ENCODE measurements at regions not wholly inside any gene's neighbourhood (a gene's known extent, or its start where the extent isn't known, plus 50 kb on each side); places are given as distances from the start of the nearest gene placed in this dataset.

GRCh38 chr17:65355246-65355645 is 206.2 kb downstream of the AXIN2 start:
- no peaks in the 10 kb centered on the region for H3K9me3 ChIP-seq
- peaks cover 15% of the 10 kb centered on the region for H3K27me3 ChIP-seq
- TF ChIP-seq, protein P1, sequence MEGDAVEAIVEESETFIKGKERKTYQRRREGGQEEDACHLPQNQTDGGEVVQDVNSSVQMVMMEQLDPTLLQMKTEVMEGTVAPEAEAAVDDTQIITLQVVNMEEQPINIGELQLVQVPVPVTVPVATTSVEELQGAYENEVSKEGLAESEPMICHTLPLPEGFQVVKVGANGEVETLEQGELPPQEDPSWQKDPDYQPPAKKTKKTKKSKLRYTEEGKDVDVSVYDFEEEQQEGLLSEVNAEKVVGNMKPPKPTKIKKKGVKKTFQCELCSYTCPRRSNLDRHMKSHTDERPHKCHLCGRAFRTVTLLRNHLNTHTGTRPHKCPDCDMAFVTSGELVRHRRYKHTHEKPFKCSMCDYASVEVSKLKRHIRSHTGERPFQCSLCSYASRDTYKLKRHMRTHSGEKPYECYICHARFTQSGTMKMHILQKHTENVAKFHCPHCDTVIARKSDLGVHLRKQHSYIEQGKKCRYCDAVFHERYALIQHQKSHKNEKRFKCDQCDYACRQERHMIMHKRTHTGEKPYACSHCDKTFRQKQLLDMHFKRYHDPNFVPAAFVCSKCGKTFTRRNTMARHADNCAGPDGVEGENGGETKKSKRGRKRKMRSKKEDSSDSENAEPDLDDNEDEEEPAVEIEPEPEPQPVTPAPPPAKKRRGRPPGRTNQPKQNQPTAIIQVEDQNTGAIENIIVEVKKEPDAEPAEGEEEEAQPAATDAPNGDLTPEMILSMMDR (IDR thresholded peaks at IDR 0.05; ENCODE audit: low read depth, low read length): no peak
- H3K36me3 ChIP-seq: no peaks in the 10 kb centered on the region
- H3K4me3 ChIP-seq (ENCODE audit: low read depth, low read length): no peak overlapping the region
- DNase-seq: no peak
- H3K4me1 ChIP-seq: no peaks in the 10 kb centered on the region

DNA sequence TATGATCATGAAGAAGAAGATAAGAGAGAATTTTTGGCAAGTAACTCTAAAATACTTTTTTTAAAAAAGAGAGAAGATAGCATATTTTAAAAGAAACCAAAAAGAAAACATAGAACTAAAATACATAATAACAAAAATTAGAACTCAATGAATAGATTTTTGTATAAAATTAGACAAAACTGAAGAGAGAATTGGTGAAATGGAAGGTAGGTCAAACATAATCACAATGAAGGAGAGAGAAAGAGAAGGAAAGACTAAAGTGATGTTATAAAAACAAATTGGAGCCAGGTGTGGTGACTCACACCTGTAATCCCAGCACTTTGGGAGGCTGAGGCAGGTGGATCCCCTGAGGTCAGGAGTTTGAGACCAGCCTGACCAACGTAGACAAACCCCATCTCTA is 211.5 kb downstream of the AXIN2 start:
- no peaks in the 10 kb centered on the region for H3K36me3 ChIP-seq
- peaks cover 17% of the 10 kb centered on the region for H3K27me3 ChIP-seq
- TF ChIP-seq, protein P1 (IDR thresholded peaks at IDR 0.05; ENCODE audit: low read depth, low read length): no peak
- no peak for DNase-seq
- H3K9me3 ChIP-seq: no peaks in the 10 kb centered on the region
- no peak overlapping the region for H3K4me3 ChIP-seq (ENCODE audit: low read depth, low read length)
- H3K4me1 ChIP-seq: no peaks in the 10 kb centered on the region

GRCh38 chr17:65346166-65346565 is 209.0 kb downstream of the RGS9 start:
- TF ChIP-seq, protein P1 (IDR thresholded peaks at IDR 0.05; ENCODE audit: low read depth, low read length): no peak
- DNase-seq: no peak
- Histone ChIP-seq H3K36me3 (no peaks in the 10 kb centered on the region), H3K9me3 (no peaks in the 10 kb centered on the region), H3K4me1 (no peaks in the 10 kb centered on the region), H3K4me3 (ENCODE audit: low read depth, low read length) (no peak overlapping the region), H3K27me3 (peaks cover 8% of the 10 kb centered on the region; the same call in 1 of the 2 replicates)

GRCh38 chr17:65345261-65346005 is 208.3 kb downstream of the RGS9 start:
- no peaks in the 10 kb centered on the region for H3K4me1 ChIP-seq
- DNase-seq: no peak
- no peaks in the 10 kb centered on the region for H3K9me3 ChIP-seq
- H3K36me3 ChIP-seq: no peaks in the 10 kb centered on the region
- H3K4me3 ChIP-seq (ENCODE audit: low read depth, low read length): no peak overlapping the region
- H3K27me3 ChIP-seq: peaks cover 8% of the 10 kb centered on the region; the same call in 1 of the 2 replicates
- TF ChIP-seq, protein P1 (IDR thresholded peaks at IDR 0.05; ENCODE audit: low read depth, low read length): no peak

DNA sequence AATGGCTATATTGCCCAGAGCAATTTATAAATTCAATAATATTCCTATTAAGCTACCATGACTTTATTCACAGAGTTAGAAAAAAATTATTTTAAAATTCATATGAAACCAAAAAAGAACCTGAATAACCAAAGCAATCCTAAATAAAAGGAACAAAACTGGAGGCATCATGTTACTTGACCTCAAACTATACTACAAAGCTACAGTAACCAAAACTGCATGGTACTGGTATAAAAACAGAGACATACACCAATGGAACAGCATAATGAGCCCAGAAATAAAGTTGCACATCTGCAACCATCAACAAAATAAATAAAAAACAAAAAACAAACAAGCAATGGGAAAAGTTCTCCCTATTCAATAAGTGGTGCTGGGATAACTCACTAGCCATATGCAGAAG is 203.2 kb downstream of the RGS9 start:
- TF ChIP-seq, protein P1 (IDR thresholded peaks at IDR 0.05; ENCODE audit: low read depth, low read length): no peak
- H3K9me3 ChIP-seq: no peaks in the 10 kb centered on the region
- no peak overlapping the region for H3K4me3 ChIP-seq (ENCODE audit: low read depth, low read length)
- DNase-seq: no peak
- H3K27me3 ChIP-seq: no peaks in the 10 kb centered on the region
- no peaks in the 10 kb centered on the region for H3K36me3 ChIP-seq
- H3K4me1 ChIP-seq: no peaks in the 10 kb centered on the region

DNA sequence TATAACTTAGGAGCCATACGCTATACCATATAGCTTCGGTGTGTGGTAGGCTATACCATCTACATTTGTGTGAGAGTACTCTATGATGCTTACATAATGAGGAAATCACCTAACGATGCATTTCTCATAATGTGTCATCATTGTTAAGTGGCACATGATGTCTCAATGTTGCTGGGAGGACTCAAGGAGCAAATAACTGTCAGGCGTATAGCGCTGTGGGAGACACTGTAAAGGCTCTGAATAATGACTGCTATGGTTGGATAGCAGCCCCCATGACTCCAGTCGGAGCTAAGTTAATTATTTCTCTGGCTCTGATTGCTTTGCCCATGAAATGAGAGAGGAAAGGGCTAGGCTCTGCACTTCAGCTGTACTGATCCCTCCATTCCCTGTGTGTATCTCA is 197.2 kb downstream of the RGS9 start:
- no peak overlapping the region for H3K4me3 ChIP-seq (ENCODE audit: low read depth, low read length)
- no peak for DNase-seq
- peaks cover 23% of the 10 kb centered on the region for H3K27me3 ChIP-seq
- H3K9me3 ChIP-seq: no peaks in the 10 kb centered on the region
- no peaks in the 10 kb centered on the region for H3K36me3 ChIP-seq
- H3K4me1 ChIP-seq: no peaks in the 10 kb centered on the region
- TF ChIP-seq, protein P1 (IDR thresholded peaks at IDR 0.05; ENCODE audit: low read depth, low read length): no peak
